ENCODE measurements at regions not wholly inside any gene's neighbourhood (a gene's known extent, or its start where the extent isn't known, plus 50 kb on each side); places are given as distances from the start of the nearest gene placed in this dataset.

- TF ChIP-seq ZNF687 (IDR thresholded peaks at IDR 0.05) (no peak), SUPT20H (IDR thresholded peaks at IDR 0.05; ENCODE audit: borderline replicate concordance, control insufficient read depth, low read depth, low read length) (no peak), RBBP5 (conservative IDR thresholded peaks at IDR 0.05) (no peak), REST (IDR thresholded peaks at IDR 0.05; ENCODE audit: low read depth, low read length) (no peak), EED (IDR thresholded peaks at IDR 0.05; ENCODE audit: low read depth) (no peak), CBX3 (IDR thresholded peaks at IDR 0.05; ENCODE audit: borderline replicate concordance, low read depth) (no peak), NKRF (conservative IDR thresholded peaks at IDR 0.05) (no peak), RAD21 (IDR thresholded peaks at IDR 0.05; ENCODE audit: insufficient read depth, low read depth, low read length) (no peak)
Measured at GRCh38 chr10:21263839-21264238, 261.6 kb downstream of the SKIDA1 start (continued).
